ENCODE measurements at regions not wholly inside any gene's neighbourhood (a gene's known extent, or its start where the extent isn't known, plus 50 kb on each side); places are given as distances from the start of the nearest gene placed in this dataset.

DNA sequence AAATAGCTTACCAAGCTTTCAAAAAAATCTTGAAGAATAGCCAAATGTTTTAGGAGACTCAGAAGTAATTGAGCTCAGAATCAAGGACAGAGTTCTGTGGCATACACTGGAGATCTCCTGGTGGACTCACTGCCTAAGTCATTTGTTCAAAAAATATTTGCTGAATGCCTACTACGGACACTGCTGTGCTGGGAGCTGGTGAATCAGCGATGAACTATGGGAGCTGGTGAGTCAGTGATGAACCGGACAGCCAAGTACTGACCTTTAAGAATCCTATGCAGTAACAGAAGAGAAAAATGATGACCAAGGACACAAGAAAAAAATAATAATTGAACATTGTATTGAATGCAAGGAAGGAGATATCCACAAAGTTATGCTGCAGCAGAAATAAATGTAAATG lies 717.9 kb upstream of the CXADR start:
- DNase-seq, result no peak

DNA sequence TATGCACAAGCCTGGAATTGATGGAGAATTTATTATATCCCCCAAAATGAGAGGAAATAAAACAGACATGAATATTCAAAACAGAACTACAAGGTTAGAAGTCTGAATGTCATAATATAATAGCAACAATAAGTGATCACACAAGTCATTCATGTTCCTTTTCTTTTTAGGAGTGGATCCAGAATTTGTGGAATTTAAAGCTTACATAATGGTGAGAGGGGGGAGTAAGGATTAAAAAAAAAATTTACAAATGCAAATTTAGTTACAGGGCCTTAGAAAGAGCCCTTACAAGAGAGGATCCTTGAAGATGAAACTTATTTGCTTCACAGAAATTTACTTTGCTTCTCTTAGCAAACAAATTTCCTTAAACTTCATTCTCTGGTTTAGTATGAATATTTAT lies 716.1 kb upstream of the CXADR start:
- DNase-seq, result no peak

DNA sequence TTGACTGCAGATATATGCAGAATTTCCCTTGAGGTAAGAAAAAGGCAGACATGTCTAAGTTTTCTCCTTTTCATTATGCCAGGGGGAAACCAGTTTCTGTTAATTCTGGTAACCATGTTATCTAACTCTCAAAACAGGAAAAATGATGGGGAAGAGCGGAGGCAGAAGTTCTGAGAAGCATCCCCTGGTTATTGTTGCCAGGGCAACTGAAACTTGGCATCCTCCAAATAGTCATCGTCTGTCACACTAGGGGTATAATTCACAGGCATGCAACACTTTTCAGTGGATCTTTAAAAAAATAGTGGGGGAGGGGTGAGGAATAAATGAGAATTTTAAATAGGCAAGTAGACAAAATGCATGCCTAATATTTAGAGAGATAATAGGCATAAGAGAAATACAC lies 715.3 kb upstream of the CXADR start:
- no peak for DNase-seq

DNA sequence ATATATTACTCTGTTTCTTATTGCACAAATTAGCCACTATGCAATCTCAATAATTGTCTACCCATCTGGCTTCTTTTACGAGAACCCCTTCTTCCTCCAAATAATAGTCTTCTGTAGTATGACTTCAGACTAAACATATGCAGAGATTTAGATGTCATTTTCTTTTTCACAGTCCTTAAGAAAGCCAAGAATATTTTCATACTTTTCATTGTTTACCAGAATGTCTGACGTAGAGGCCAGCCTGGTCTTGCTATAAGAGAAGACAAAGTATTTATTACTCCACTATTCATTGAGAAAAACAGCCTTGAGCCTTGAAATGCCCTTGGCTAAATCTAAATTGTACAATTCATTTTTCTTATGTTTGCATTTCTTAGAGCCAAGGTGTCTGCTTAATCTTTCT lies 714.9 kb upstream of the CXADR start:
- DNase-seq, result no peak

DNA sequence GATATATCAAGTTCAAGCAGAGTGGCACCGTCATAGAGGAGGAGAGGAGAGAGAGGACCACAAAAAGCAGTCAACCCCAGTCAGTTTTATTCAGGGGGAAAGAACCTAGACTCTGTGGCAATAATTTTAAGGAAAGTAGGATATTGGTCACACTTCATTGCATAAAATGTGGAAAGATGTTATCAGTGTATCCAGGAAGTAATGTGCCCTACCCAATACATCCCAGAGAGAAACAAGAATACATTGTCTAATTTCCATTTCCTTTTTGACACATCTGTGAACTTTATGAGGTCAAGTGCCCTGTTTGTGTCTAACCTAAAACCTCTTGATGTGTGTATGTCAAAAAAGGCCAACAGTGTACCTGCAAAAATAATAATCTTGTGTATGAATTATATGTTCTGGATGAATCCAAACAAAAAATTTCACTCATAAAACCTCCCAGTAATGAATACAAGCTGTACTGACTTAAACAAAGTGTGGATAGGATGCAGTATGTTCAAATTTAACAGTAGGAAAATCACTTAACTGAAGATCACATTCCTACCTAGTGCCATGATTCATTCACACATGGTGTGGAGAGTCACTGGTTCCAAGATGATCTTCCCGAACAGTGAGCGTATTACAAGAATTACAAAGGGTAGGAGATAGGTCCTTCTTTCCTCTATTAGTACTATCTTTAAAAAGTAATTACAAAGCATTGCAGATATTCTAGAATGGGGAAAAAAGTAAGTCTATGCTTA lies 712.1 kb upstream of the CXADR start:
- no peak for DNase-seq

DNA sequence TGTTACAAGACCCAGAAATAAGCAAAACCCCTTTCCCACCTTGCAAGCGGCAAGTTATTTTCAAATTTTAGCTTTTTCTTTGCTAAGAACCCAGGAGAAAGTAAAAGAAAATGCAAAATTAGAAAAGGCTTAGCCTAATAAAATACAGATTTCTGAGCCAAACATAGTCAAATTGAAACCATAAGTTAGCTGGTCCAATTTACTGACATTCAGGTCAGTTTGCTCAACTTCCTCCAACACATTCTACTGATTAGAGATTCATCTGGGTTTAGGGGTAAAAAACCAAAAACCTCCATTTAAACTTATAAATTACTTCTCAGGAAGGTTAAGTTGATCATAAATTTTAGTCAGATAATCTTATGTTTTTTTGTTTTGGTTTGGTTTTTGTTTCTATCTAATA lies 701.8 kb upstream of the CXADR start:
- no peak for DNase-seq

DNA sequence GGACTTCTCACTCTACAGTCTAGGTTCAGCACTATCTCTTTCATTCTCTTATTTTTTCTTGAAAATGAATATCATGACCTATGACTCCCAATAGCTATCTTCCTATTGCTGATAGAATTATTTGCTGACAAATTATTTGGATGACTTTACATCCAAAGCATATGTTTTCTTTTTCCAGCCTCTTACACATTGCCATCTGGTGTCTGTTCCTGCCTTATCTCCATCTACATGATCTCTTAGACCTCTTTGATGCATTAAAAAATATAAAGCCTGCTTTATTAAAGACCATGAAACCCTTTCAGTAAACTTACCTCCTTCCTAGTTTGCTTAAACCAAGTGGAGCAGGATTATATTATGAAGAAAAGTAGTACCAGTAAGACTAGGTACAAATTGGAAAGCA lies 700.9 kb upstream of the CXADR start:
- no peak for DNase-seq

DNA sequence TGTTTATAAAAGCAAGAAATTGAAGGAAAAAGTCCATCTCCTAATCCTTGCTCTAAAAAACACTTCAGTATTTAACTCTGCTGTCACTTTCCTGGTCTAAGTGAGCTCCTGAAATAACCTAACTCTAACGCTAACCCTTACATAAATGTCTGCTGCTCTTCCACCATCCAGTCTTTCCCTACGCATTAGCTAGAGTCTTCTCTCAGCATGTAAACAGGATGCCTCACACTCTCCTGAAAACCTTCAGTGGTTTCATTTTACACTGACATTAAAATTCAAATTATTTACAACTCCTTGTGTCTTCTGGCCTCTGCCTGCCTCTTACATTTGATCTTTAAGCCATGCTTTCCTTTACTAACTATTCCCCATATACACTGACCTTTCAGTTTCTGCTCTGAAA lies 697.6 kb upstream of the CXADR start:
- no peak for DNase-seq

DNA sequence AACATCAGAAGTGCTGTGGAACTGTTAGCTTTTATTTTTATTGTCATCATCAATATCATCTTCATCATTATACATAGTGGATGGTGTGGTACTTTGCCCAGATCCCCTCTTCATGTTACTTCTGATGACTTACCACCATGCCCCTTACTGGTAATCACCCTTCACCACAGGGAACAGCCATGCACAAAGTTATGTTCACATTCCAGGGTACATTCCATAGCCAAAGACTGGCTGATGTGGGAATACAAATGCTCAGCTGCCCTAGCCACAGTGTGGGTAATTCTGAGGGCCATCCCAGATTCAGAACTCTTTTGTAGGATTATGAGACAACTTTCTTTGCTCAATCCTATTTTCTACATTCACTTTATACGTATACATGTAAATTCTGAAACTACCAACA lies 691.3 kb upstream of the CXADR start:
- DNase-seq, result no peak

DNA sequence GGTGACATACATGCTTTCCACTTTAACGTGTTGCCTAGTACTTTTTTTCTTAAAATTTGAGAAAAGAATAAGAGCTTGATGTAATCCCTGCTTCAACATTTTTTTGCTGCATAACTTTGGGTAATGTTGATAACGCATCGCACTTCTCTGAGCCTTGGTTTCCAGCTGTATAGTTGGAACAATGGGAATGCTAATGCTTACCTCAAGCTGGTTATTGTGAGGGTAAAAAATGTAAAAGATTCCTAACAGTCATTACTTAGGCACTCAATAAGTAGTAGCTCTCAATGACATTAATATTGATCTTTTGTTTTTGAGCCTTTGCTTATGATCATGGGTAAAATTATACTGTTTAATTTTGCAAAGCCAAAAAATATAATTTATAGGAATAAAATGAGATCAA lies 683.3 kb upstream of the CXADR start:
- no peak for DNase-seq

DNA sequence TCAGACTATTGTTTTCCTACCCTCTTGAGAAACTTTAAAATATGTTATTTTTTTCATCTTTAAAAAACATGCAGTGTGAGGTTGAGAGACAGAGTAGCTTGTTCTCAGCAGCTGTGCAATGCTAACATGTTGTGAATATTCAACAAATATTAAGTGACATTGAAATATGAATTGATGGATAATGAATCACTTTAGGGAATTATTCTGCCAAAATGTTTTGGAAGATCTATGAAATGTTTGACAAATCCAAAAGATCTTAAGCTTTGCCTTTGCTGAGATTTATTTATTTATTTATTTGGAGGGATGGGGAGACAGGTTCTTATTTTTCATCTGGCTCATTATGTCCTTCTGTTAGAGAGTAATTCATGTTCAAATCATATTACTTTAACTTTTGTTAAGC lies 680.1 kb upstream of the CXADR start:
- no peak for DNase-seq

DNA sequence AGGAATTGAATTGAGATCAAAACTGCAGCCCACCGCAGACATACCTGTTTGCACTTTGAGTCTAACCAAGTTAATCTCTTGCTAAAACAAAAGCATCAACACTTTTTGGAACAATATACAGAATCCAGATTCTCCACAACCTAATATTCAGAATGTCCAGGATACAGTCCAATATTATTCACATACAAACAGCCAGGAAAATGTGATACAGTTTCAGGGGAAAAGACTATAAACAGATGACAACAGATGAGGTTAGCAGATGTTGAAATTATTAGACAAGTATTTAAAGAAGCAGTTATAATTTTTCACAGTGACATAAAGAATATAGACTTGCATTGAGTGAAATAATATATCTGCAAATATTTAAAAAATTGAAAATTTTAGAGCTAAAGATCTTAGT lies 678.1 kb upstream of the CXADR start:
- DNase-seq, result no peak

DNA sequence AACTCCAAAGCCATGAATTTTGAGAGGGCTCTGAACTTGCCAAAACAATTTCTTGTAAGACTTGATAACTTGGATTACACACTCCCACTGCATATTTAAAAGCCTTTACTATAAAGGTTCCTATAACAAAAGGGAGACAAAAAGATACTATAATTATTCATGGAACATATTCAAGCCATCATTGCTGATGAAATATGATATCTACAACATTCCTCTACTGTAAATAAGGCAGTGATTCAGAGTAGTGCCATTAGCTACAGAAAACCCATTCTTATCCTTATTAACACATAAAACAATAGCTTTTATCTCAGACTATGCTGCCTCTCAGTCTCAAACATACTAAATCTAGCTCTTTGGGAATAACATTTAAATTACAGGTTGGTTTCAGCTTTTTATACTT lies 675.5 kb upstream of the CXADR start:
- no peak for DNase-seq

DNA sequence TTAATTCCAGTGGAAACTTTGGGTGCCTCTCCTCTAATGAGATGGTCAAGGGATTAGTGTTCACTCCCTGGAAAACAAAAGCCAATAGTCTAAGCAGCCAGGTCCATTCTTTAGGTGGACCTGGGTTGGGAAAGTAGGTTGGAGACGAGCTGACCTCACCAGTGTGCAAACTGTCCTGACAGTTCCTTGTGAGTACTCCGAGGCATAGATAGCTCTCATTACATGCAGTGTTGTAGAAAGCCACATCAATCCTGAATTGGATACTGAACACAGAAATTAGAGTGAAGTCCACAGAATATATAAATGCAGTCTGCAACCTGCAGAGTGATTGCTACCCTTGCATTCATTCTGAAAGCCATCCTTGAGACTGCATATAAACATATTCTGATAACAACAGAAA lies 675.1 kb upstream of the CXADR start:
- DNase-seq, result no peak

DNA sequence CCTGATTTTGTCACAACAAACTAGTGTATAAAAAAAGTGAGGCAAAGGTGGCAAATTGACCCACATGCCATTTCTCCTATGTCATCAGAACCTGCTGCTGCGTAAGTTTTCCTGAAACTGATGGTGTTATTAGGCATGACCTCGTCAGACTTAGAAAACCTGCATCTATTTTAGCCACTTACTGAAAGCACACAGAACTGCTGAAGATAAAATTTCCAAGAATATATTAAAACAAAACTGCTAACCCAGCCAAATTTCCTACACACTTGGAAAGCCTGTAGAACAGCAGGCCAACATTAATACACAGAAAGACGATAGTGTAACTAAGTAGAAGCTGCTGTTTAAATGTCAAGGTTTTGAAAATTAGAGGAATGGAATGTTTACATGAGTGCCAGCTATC lies 674.5 kb upstream of the CXADR start:
- no peak for DNase-seq

DNA sequence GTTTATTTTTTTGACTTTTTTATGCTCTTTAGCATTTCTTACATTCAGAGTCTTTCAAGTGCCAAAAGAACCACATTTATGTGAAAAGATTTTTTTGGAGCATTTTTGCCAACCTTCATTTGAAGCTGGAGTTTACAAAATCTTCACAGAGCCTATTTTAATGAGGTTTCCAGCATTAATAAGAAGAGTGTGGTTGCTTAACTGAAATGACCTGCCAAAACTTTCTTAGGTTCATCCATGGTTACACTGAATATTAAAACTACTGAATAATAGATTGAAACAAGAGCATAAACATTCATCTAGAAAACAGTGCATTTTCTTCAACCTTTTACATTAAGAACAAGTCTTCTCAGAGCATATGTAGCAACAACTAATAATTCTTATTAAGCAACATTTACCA lies 672.3 kb upstream of the CXADR start:
- DNase-seq, result no peak

DNA sequence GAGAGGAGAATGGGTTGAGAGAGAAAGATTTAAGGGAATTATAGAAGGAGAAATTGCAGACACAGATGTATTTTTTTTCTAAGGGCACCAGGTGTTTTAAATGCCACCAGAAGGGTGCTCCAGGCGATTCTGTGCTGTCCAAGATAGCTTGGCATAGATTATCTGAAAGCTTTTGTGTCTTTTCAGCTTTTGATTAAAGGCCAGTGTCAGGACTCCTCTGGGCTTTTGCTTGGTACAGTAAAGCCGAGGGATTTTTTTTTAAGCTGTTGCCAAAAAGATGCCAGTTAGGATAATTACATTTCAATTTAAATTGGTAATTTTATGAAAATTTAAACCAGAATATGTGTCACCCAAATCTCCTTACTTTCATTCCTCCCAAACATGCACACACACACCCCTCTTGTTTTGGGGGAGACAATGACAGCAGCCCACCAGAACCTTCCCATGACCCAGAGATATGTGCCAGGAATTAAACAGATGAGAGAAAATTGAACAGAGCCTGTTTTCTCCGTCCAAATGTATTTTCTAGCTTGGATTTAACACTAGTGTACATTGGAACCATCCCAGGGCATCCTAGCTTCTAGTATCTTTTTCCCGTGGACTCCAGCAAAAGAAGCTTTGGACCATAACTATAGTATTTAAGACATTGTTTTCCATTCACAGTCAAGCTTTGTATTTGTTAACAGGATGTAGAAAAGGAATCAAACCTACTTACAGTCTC lies 670.7 kb upstream of the CXADR start:
- DNase-seq, result no peak

DNA sequence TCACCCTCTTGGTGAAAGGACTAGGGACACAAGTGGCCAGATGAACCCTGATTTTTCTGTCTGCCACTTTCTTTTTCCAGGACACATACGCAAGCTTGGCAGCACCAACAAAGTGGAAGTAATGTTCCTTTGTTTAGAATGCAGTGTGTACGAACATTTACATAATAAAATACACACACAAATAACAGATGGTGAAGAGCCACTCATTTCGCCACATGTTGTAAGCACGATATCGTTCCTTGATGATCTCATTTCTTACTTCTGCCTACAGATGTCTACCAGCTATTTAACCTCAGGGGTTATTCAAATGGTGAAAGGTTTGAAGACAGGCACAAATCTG lies 670.2 kb upstream of the CXADR start:
- DNase-seq, result no peak

DNA sequence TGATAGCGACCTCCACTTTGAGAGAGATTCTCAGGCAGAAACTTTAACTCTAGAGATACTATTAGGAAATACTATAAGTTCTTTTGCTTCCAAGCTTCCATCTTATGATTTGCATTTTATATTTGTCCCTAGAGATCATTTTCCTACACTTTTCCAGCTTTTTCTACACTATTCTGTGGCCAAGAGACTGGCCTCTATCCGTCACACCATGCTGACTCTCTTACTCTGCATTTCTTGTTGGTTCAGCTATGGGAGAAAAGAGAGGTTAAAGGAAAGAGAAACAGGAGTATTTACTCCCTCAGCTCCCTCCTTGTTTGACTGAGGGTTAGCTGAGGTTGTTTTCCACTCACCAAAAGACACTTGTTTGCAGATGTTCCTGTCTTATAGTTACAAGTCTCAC lies 665.6 kb upstream of the CXADR start:
- no peak for DNase-seq

DNA sequence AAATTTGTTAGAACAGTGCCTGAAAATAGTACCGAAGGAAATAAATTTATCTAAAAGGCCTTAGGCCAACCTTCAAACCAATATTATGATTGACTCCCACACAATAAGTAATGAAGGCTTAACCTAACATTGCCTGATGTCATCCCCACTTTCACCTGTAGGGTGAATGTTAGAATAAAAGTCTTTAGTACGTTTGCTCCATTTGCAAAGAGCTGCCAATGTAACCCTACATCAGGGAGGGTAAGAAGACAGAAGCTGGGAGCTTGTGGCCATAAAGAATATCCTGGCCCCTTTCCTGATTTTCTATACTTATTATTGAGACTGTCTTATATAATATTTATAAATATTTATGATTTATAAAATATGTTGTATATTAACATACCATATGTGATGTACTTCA lies 661.8 kb upstream of the CXADR start:
- no peak for DNase-seq

DNA sequence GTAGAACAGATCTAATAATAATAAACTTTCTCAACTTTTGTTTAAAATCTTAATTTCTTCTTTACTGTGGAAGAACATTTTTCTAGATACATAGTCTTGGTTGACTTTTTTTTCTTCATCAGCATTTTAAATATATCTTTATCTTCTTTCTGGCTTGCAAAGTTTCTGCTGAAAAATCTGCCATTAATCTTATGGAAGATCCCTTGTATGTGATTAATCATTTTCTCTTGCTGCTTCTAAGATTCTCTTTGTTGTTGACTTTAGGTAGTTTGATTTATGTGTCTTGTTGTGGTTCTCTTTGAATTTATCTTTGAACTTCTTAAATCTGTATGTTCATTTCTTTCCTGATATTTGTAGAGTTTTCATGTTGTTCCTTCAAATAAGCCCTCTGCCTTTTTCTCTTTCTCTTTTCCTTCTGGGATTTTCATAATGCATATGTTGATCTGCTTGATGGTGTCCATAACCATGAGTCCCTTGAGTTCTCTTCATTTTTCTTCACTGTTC lies 657.6 kb upstream of the CXADR start:
- DNase-seq, result no peak

DNA sequence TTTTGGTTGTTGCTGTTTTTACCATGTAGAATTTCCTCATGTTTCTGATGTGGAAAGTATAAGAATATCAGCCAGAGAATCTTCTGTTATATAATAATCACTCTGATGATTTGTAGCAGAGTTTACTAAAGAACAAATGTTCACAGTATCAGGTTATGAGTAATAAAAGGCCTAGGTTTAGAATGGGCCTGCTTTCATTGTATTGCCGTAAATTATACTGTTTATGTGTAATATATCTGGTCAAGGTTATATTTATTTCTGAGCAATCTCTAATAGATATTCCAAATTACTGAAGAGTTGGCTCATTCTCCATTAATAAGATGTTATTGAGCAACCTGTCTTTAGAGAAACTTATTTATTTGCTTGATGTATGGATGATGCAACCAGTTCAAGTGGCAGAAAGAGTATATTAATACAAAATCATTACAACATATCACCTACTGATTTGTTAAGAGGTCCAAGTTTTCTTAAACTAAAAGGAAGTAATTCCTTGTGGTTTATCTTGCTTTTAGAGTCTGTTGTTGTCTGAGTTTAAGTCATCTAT lies 649.4 kb upstream of the CXADR start:
- no peak for DNase-seq

DNA sequence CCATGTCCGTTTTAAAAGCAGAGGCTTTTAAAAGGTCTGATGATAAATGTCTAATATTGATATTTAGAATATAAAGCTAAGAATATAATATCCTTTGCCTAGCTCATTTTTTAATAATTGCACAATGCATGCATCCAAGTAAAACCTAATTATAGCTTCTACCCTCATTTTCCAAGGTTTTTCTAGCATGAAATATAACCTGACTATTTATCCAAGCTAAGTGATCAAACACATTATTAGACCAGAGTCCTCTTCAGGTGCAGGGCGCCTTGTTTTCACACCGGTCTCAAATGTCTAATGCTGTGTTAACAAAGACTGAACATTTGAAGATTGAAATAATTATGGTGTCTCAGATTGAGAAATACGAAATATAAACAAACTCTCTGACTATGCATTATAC lies 648.9 kb upstream of the CXADR start:
- DNase-seq, result no peak

DNA sequence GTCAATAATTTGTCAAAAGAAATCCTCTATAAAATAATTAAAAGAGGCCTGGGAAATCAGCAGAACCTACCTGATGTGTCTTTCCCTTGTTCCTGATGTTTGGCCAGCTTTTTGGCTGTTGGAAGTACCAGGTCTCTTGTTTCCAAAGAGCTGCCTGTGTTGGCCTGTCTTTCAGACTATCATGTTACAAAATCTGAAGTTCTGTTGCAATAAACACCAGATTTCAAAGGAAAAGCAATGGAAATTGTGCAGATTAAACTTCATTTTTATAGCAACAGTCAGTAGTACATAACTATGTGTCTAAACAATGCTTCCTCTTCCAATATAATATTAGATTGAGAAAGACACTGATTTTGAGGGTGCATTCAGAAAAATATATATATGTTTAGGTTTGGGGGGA lies 647.2 kb upstream of the CXADR start:
- DNase-seq, result no peak

DNA sequence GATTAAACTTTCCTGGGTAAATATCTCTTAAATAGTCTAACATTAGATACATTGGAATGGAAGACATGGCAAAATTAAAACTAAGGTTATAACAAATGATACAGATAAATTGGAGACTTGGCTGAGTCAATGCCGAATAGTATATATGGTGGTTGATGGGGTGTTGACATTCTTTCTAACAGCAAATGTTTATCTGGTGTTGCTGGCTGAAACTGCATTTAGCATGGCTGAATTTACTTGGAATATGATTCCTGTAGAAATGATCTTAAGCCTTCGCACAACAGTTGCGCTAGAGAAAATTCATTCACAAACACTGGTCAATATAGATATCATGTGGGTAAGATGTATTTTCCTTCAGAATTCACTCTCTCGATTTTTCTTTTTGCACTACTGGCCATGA lies 646.0 kb upstream of the CXADR start:
- no peak for DNase-seq

Measured in activated CD4-positive, alpha-beta T cell treated with anti-CD3 and anti-CD28 coated beads for 48 hours (primary cell).